Activated CD8-positive, alpha-beta memory T cell treated with anti-CD3 and anti-CD28 coated beads for 4 hours (primary cell): ENCODE measurements at regions not wholly inside any gene's neighbourhood (a gene's known extent, or its start where the extent isn't known, plus 50 kb on each side); places are given as distances from the start of the nearest gene placed in this dataset.
"Not testable (repeated sequence)": the region's sequence is repeated elsewhere in the genome, so short reads cannot be mapped to it uniquely, and the experiment has no call there.

Experiments used
- DNase-seq, 2 donors: peaks; one replicate each; pipeline ENCODE4 v3.0.0-alpha.2; 2020; ENCODE audit warnings: low read depth in 2 of 2

DNA sequence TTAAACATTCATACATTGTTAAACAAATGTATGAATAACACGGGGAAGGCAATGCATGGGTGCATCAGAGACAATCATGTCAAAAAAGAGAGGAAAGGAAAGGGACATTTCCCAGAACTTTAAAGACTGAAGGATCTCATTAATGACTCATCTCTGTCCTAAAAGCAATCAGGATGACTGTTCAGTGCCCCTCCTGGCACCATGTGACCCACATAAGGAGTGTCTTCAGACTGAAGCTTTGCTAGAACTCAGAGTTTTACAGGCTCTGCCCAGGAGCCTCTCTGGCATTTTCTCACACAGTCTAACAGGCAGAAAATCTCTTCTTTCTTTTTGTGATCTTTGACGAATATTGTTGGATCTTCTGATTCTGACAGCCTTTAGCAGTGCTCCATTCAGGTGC lies 315.3 kb downstream of the OTUD1 start:
- no peak for DNase-seq

- no peak for DNase-seq
These were observed 316.1 kb downstream of the OTUD1 start for GRCh38 chr10:23754941-23755340.

DNA sequence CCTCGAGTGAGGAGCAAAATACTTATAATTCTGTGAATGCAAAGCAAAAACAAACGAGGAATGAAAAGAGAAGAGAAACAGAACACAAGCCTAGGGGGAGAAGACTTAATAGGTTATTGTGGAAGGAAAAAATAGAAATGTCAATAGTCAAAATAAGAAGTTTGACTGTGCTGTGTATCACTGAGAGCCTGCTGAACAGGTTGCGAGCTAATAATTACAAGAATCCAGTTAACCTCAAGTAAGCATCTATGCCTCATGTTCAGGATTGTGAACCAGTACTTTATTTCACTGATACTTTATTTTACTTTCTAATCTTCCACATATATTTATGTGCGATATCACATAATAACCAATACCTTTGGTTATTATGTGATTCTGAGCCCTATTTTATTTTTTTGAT lies 316.7 kb downstream of the OTUD1 start:
- no peak for DNase-seq

DNA sequence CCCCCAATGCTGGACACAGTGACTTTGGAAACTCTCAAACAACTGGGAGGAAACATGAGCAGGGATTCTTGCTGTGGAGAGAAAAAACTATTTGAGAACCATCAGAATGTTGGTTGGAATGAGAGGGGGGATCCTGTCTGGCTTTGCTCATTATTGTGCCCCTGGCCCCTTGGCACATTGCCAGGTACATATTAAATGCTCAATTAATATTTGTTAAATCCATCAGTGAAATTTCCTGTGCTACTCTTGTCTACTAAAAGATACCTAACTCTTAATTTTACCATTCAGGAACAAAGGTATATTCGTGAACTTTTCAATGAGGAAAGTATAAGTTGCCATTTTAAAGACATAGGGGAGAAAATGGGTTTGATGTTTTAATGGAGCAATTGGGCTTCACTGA lies 329.4 kb downstream of the OTUD1 start:
- DNase-seq: no peak

- DNase-seq: no peak
These were observed 338.3 kb downstream of the OTUD1 start for GRCh38 chr10:23777153-23777552.

DNA sequence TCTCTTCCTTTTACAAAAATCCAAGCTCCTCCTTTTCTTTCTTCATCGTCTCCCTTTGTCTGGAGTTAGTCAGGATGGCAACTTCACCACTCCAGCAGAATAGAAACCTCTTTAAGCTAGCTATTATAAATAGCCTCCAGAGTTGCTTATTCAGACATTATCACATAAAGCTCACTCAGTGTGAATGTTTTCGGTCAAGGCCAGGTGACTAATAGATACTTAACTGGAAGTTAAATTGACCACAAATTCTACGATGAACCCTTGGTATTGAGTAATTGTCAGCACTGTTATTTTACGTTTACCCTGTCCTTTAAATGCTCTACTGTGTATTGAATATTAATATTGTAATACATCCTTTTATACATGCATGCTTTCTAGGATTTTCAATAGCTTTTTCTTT lies 340.4 kb downstream of the OTUD1 start:
- no peak for DNase-seq

GRCh38 chr10:23780331-23780730 lies 341.5 kb downstream of the OTUD1 start:
- no peak for DNase-seq

DNA sequence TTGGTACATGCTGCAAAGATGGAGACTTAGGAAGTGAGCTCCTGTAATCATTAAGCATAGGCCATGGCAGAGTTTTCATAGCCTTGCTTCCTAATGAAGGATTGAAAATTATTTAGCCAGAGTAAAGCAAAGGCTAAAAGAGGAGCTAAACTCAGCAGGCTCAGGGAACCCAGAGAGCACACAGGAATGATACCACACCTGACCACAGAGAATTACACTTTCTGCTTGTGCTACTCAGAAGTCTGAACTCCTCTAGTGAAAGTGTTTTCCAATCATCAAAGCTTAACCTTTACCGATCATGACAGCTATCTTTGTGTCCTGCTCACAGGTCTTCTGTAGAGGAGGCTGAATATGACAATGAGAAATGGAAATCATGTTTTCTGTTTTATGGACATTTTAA lies 347.7 kb downstream of the OTUD1 start:
- no peak for DNase-seq

- DNase-seq: no peak
These were observed 354.7 kb downstream of the OTUD1 start for GRCh38 chr10:23793577-23793976.

DNA sequence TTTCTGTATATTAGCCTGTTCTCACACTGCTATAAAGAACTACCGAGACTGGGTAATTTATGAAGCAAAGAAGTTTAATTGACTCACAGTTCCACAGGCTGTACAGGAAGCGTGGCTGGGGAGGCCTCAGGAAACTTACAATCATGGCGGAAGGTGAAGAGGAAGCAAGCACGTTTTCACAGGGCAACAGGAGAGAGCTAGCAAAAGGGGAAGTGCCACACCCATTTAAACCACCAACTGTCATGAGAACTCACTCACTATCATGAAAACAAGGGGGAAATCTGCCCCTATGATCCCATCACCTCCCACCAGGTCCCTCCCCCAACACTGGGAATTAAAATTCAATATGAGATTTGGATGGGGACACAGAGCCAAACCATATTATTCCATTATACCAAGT lies 358.6 kb downstream of the OTUD1 start:
- not testable (repeated sequence) for DNase-seq

DNA sequence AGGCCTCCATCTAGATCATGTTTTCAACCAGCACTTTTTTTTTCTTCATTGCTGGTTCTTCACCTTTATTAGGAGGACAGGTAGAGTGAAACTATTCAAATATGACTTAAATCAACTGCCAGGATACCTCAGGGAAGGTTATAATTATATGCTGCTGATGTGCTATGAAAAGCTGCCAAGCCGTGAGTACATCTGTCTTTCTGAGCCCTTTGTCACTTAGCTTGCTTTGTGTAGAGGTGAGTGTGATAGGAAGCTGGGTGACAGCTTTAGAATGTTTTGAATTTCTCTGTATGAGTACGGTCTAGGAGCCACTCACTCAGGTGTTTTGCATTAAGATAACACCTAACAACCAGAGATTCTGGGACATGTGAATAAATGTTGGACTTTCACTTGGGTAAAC lies 365.2 kb downstream of the OTUD1 start:
- no peak for DNase-seq

DNA sequence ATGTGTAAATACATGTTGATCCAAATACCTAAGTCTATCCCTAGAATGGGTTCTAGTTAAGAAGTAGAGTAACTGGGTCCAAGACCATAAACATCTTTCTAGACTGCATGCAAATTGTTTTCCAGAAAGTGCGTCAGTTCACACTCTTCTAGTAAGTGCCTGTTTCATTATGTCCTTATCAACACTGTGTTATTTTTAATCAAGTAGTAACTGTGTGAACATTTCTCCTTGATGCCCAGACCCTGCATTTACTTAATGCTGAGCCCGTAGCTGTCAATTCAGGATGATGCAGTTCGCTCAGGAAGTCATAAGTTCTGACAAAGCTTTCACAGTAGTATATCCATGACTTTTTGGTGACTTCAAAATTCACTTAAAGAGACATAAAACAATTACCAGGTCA lies 374.8 kb downstream of the OTUD1 start:
- DNase-seq: no peak

DNA sequence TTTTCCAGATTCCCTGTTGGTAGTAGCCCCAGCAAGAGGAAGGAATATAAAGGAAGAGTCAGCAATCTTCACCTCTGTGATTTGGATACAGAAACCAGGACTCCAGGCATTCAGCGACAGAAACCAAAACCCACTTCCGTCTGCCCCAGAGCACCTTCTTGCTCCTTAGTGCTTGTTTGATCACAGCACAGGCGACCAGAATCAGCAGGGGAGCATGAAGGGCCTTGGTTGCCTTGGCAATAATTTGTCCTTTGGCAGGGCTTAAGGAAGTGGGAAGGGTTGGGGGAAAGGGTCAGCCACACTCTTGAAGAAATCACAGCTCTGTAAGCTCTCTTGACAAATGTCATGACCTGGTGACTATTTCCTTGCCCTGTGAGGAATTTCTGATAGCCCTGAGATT lies 379.6 kb downstream of the OTUD1 start:
- DNase-seq: no peak

GRCh38 chr10:23820792-23821191 lies 381.9 kb downstream of the OTUD1 start:
- no peak for DNase-seq

DNA sequence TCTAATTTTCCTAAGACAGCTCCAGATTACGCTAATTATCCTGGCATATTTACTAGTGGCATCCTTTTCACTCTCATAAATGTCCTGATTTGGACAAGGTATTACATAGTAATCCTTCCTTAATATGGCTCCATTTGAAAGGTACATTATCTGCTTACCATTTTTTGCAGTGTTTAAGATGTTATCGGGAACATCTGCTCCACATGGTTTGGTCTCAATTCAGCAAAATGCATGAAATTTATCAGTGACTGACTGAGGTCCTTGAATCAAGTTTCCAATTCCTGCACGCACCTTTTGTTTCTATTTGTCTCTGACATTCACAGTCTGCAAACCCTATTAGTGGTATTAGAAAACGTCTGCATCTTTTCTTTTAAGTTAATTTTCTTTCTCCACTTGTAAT lies 384.1 kb upstream of the KIAA1217 start:
- no peak for DNase-seq

DNA sequence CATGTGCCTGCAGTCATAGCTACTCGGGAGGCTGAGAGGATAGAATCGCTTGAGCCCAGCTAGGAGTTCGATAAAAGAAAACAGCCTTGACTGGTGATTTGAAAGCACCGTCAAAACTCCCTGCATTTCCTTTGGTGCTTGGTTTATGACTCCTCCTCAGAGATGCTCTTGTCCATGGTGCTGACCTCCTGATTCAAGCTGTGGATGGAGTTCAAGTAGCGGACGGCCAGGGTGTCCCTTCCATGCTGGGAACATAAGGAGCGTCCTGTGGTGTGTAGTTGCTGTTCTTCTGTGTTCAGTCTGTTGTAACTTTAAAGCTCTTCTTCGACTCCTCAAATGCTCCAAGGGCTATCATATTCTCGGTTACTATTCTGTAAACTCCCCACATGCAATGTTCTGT lies 382.5 kb upstream of the KIAA1217 start:
- no peak for DNase-seq

DNA sequence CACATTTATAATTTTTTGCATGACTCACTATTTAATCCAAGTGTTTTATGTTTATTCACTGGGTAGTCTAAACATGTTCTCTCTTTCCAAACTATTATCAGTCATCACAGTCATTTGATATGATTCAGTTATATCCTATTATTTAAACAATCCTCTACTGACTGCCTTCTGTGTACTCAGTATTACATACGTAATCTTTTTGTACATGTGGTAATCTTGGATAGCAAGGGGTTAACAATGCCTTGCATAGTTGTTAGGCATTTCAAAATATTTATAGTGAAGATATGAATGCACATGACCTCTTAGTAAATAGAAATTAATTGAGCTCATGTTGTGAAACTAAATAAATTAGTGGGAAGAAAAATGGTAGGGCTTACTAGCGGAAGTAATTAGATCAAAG lies 379.4 kb upstream of the KIAA1217 start:
- DNase-seq: no peak

- no peak for DNase-seq
These were observed 374.8 kb upstream of the KIAA1217 start for GRCh38 chr10:23834091-23834490.

DNA sequence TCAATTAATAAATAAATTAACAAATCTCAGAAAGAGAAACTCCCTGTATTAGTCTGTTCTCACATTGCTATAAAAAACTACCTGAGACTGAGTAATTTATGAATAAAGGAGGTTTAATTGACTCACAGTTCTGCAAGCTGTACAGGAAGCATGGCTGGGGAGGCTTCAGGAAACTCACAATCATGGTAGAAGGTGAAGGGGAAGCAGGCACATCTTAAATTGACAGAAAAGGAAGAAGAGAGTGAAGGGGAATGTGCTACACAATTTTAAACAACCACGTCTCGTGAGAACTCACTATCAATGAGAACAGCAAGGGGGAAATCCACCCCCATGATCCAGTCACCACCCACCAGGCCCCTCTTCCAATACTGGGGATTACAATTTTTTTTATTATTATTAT lies 358.3 kb upstream of the KIAA1217 start:
- DNase-seq: no peak

- no peak for DNase-seq
These were observed 349.3 kb upstream of the KIAA1217 start for GRCh38 chr10:23859598-23859997.

DNA sequence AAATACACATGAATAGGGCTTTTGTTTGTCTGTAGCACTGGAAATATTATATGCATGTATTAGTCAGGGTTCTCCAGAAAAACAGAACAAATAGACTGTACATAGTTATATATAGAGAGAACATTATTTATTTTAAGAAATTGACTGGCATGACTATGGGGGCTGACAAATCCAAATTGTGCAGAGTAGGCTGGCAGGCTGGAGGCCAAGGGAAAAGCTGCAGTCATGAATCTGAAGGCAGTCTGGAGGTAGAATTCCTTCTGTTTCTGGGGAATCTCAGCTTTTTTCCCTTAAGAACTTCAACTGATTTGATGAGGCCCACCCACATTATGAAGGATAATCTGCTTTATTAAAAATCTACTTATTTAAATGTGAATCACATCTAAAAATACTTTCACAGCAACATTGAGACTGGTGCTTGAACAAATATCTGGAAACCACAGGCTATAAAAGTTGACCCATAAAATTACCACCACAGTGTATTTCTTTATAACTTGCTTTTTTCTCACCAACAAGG lies 344.2 kb upstream of the KIAA1217 start:
- DNase-seq: no peak

GRCh38 chr10:23866985-23867384 lies 342.0 kb upstream of the KIAA1217 start:
- not testable (repeated sequence) for DNase-seq

DNA sequence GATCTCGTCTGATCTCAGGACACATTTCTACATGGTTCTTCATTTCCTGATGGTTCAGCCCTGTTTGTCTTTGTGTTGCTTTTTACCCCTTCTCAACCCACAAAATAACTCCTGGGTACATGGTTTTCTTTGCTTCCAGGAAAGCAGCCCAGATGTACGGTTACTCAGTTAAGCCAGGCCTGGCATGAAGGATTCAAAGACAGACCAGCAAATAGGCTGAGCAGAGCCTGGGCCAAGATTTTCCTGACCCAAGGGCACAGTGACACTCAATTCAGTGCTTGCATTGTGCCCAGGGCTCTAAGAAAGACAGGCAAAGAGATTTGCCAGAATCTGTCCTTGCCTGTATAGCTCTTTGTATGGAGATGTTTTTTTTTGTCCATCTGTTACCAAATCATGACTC lies 340.8 kb upstream of the KIAA1217 start:
- DNase-seq: no peak

GRCh38 chr10:23869548-23869947 lies 339.4 kb upstream of the KIAA1217 start:
- no peak for DNase-seq

DNA sequence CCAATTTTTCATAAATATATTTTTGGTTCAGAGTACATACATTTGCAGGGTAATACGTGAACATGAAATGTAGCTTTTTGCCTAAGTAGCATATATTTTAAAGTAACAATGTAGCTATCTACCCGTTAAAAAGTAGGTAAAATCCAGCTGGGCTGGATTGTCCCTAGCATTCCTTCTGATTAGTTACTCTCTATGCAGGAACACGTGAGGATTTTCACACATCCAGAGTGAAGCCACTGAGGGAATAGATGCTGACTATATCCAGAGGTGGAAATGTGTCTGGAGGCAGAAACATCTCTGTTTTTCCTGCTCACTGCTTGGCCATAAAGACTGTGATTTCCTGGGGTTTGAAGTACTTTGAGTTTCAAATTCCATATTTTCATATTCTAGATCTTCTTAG lies 338.9 kb upstream of the KIAA1217 start:
- no peak for DNase-seq
